ENCODE measurements at regions not wholly inside any gene's neighbourhood (a gene's known extent, or its start where the extent isn't known, plus 50 kb on each side); places are given as distances from the start of the nearest gene placed in this dataset.

DNA sequence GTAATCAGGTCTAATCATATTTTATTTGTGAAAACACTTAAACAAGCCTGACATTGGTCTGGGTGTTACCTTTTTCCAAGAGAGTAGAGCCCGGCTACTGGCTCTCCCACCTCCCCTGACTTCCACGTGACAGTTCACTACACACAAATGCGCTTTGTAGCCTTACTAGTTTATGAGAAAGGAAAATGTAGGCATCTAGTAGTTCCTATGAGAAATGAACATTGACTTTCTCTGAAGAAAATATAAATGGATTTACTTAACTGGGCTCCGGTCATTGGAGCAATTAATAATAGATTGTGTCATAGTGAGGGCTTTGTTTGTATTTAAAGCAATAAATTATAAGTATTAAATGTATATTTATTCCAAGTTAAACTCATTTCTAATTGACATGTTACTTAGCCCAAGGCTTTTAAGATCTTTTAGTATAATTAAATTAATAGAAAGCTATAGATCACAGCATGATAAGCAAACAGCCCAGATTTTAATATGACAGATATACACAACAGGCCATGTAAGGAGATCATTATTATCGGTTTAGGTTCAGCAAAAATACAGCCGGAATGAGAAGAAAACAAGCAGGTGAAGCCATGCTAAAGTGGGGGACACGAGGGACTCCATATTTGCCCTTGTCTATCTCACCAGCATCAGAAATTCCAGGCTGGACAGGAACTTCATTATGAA lies 756.5 kb upstream of the ADAMTS16 start:
- no peaks in the 10 kb centered on the region for H3K27me3 ChIP-seq (replicated peaks; ENCODE audit: insufficient read depth)
- ATAC-seq (ENCODE audit: insufficient number of reproducible peaks, low FRiP score, low read depth): no peak
- TF ChIP-seq, protein P1, sequence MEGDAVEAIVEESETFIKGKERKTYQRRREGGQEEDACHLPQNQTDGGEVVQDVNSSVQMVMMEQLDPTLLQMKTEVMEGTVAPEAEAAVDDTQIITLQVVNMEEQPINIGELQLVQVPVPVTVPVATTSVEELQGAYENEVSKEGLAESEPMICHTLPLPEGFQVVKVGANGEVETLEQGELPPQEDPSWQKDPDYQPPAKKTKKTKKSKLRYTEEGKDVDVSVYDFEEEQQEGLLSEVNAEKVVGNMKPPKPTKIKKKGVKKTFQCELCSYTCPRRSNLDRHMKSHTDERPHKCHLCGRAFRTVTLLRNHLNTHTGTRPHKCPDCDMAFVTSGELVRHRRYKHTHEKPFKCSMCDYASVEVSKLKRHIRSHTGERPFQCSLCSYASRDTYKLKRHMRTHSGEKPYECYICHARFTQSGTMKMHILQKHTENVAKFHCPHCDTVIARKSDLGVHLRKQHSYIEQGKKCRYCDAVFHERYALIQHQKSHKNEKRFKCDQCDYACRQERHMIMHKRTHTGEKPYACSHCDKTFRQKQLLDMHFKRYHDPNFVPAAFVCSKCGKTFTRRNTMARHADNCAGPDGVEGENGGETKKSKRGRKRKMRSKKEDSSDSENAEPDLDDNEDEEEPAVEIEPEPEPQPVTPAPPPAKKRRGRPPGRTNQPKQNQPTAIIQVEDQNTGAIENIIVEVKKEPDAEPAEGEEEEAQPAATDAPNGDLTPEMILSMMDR (IDR thresholded peaks at IDR 0.05): no peak
- H3K4me3 ChIP-seq: no peak overlapping the region
- DNase-seq (ENCODE audit: low spot score): no peak
- no peak overlapping the region for H3K27ac ChIP-seq
- H3K9me3 ChIP-seq: no peaks in the 10 kb centered on the region
- H3K36me3 ChIP-seq: no peaks in the 10 kb centered on the region
- H3K4me1 ChIP-seq (ENCODE audit: control insufficient read depth in 1 of 2, low read depth in 2 of 2): no peaks in the 10 kb centered on the region

DNA sequence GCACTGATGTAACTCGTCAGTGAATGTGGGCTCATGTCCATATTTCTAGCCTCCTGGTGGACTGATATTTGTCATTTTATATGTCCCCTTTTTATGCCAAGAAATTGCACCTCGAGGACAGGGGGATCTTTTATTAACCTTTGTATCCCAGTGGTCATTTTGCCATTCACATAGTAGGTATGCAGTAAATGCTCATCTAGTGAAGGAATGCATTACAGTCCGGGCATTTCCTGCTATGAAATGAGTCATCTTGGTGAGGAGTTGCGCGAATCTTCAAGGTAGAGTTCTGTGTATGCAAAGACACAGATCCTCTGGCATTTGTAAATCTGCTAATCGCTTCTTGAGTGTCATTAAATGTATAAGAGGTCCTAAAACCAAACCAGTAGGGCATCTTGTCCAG lies 755.5 kb upstream of the ADAMTS16 start:
- DNase-seq (ENCODE audit: low spot score): no peak
- Histone ChIP-seq H3K36me3 (no peaks in the 10 kb centered on the region), H3K9me3 (no peaks in the 10 kb centered on the region), H3K27ac (no peak overlapping the region), H3K27me3 (replicated peaks; ENCODE audit: insufficient read depth) (no peaks in the 10 kb centered on the region), H3K4me3 (no peak overlapping the region), H3K4me1 (ENCODE audit: control insufficient read depth in 1 of 2, low read depth in 2 of 2) (no peaks in the 10 kb centered on the region)
- TF ChIP-seq, protein P1 (IDR thresholded peaks at IDR 0.05): no peak
- no peak for ATAC-seq (ENCODE audit: insufficient number of reproducible peaks, low FRiP score, low read depth)

DNA sequence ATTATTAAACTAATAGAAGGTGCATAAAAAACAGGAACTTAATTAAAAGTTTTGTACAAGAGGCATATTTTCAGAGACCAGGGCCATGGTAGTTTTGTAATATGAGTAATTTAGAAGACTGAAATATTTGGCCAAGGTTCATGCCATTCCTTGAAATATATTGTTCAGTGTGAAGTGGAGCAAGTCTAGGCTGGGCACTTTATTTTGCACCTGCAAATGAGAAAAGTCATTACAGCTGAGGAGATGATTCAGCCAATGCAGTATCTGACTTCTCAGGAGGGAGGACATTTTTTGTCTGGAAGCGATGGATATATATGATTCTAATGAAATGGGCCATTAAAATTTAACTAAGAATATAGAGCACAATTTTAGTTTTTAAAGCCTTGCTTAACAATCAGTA lies 754.0 kb upstream of the ADAMTS16 start:
- Histone ChIP-seq H3K36me3 (no peaks in the 10 kb centered on the region), H3K27ac (no peak overlapping the region), H3K4me3 (no peak overlapping the region), H3K4me1 (ENCODE audit: control insufficient read depth in 1 of 2, low read depth in 2 of 2) (no peaks in the 10 kb centered on the region), H3K9me3 (no peaks in the 10 kb centered on the region), H3K27me3 (replicated peaks; ENCODE audit: insufficient read depth) (no peaks in the 10 kb centered on the region)
- DNase-seq (ENCODE audit: low spot score) (no peak), ATAC-seq (ENCODE audit: insufficient number of reproducible peaks, low FRiP score, low read depth) (no peak)
- TF ChIP-seq, protein P1 (IDR thresholded peaks at IDR 0.05): no peak

DNA sequence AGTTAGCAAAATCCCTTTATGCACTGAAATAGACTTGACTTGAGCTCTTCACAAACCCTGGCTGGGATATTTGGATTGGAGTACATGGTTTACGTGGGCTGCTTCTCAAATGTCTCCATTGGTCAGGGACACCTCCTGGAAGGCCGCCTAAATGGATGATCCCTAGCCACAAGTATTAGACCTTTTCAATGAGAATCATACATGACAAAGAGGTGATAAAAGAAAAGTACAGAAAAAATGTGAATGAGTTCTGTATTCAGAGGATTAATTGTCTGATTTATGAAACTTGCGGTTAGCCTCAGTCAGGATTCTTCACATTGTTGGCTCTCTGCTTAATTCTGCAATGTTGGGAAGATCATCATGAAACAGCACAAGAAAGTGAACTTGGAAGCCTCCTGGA lies 752.8 kb upstream of the ADAMTS16 start:
- TF ChIP-seq, protein P1 (IDR thresholded peaks at IDR 0.05): no peak
- Histone ChIP-seq H3K4me3 (no peak overlapping the region), H3K9me3 (no peaks in the 10 kb centered on the region), H3K27me3 (replicated peaks; ENCODE audit: insufficient read depth) (no peaks in the 10 kb centered on the region), H3K36me3 (no peaks in the 10 kb centered on the region), H3K27ac (no peak overlapping the region), H3K4me1 (ENCODE audit: control insufficient read depth in 1 of 2, low read depth in 2 of 2) (no peaks in the 10 kb centered on the region)
- no peak for ATAC-seq (ENCODE audit: insufficient number of reproducible peaks, low FRiP score, low read depth)
- no peak for DNase-seq (ENCODE audit: low spot score)

DNA sequence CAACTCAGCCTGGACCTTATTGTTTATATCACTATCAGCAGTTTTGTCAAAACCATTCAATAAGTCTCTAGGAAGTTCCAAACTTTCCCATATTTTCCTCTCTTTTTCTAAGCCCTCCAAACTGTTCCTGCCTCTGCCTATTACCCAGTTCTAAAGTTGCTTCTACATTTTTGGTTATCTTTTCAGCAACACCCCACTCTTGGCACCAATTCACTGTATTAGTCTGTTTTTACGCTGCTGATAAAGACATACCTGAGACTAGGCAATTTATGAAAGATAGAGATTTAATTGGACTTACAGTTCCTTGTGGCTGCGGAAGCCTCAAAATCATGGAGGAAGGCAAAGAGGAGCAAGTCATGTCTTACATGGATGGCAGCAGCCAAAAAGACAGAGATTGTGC lies 744.4 kb upstream of the ADAMTS16 start:
- H3K27ac ChIP-seq: no peak overlapping the region
- DNase-seq (ENCODE audit: low spot score) (no peak), ATAC-seq (ENCODE audit: insufficient number of reproducible peaks, low FRiP score, low read depth) (no peak)
- H3K4me3 ChIP-seq: no peak overlapping the region
- TF ChIP-seq, protein P1 (IDR thresholded peaks at IDR 0.05): no peak
- no peaks in the 10 kb centered on the region for H3K27me3 ChIP-seq (replicated peaks; ENCODE audit: insufficient read depth)
- no peaks in the 10 kb centered on the region for H3K4me1 ChIP-seq (ENCODE audit: control insufficient read depth in 1 of 2, low read depth in 2 of 2)
- no peaks in the 10 kb centered on the region for H3K9me3 ChIP-seq
- no peaks in the 10 kb centered on the region for H3K36me3 ChIP-seq

Data from thoracic aorta (tissue), 2 donors.